ENCODE measurements at regions not wholly inside any gene's neighbourhood (a gene's known extent, or its start where the extent isn't known, plus 50 kb on each side); places are given as distances from the start of the nearest gene placed in this dataset.

- TF ChIP-seq CTCF (IDR thresholded peaks at IDR 0.05; ENCODE audit: low read depth, low read length), result no peak
- no peak for TF ChIP-seq POLR2A (IDR thresholded peaks at IDR 0.05; ENCODE audit: extremely low read depth, insufficient read length)
These were observed 384.0 kb downstream of the TMA16 start for GRCh38 chr4:163878336-163879121.

Data from NB4 (cell line).